HG03521 (cell line): ENCODE measurements at regions not wholly inside any gene's neighbourhood (a gene's known extent, or its start where the extent isn't known, plus 50 kb on each side); places are given as distances from the start of the nearest gene placed in this dataset.

Source experiments
- ATAC-seq: cut with Tn5 transposase; IDR thresholded peaks from one replicate; pipeline ENCODE4 v1.9.1; 2021; ENCODE audit warnings: mild to moderate bottlenecking, moderate library complexity; ENCODE audit not compliant: unreplicated experiment

DNA sequence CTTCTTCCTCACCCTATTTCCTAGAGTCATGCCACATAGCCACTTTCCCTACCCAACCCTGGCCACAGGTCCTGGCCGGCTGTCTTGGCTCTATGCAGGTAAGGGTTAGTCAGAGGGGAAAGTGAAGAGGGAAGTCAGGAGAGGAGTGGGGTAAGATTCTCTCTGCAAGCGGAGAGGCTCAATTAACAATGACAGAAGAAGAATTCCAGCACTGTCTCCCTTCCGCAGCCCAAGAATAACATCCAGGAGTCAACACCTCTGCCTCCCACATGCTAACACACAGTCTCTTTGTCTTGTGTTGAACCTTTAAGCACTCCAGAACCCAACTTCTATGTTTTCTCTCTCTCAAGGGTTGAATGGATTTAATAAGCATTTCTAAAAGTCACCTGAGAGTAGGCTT, 235.1 kb upstream of the ANKRD55 start:
- ATAC-seq = no peak

- ATAC-seq = no peak
Measured at GRCh38 chr5:56467176-56467717, 234.1 kb upstream of the ANKRD55 start.

DNA sequence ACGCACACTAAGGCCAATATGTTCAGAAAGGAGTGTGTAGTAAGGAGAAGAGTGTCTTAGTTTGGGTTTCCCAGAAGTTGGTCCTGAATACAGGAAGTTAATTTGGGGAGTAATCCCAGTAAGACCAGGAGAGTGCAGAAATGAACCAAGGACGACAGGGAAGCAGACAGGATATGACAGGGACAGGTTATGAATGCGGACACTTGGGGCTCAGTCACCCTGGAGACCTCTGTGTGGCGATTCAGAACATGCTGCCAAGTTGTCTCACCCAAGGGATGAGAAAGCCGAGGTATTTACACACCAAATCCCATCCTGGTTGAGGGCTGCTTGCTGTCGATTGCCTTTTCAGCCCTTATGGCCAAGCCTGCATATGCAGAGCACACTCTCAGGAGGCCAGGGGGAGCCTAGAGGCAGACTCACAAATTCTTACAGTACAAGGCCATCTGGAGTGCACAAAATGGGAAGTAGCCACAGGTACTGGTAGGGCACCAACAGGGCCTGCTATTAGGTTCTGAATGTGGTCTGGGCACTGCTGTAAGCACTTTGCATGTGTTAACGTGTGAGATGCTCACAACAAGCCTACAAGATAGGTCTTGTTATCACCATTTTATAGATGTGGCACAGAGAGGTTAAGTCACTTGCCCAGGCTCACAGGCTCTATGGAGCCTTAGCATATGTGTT, 233.1 kb upstream of the ANKRD55 start:
- ATAC-seq = no peak

GRCh38 chr5:56465769-56466135, 232.6 kb upstream of the ANKRD55 start:
- no peak for ATAC-seq

GRCh38 chr5:56464935-56465768, 232.0 kb upstream of the ANKRD55 start:
- no peak for ATAC-seq

GRCh38 chr5:56463944-56464571, 230.9 kb upstream of the ANKRD55 start:
- no peak for ATAC-seq

- no peak for ATAC-seq
Measured at GRCh38 chr5:56461584-56461983, 228.5 kb upstream of the ANKRD55 start.

DNA sequence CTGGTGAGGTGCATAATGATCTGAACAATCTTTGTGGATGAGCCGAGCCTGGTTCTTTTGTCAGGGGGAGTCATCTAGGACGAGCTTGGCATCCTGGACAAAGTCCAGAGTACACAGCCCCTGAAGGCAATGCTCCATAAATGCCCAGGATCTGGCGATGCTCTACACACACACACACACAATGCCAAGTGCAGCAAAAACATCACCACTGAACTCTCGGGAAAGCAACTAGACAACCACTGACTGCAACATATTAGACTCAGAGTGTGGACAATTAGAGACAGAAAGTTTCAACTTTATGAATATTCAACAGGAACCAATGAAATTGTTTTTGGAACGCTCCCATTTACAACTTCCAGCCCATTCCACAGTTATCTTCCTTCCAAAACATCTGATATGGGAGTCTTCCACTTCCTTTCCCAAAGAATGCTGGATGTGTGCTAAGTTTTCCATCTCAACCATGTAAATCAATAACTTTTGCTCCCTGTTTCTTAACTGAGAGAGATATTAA, 227.6 kb upstream of the ANKRD55 start:
- no peak for ATAC-seq

- no peak for ATAC-seq
Measured at GRCh38 chr5:56460195-56460546, 227.0 kb upstream of the ANKRD55 start.

DNA sequence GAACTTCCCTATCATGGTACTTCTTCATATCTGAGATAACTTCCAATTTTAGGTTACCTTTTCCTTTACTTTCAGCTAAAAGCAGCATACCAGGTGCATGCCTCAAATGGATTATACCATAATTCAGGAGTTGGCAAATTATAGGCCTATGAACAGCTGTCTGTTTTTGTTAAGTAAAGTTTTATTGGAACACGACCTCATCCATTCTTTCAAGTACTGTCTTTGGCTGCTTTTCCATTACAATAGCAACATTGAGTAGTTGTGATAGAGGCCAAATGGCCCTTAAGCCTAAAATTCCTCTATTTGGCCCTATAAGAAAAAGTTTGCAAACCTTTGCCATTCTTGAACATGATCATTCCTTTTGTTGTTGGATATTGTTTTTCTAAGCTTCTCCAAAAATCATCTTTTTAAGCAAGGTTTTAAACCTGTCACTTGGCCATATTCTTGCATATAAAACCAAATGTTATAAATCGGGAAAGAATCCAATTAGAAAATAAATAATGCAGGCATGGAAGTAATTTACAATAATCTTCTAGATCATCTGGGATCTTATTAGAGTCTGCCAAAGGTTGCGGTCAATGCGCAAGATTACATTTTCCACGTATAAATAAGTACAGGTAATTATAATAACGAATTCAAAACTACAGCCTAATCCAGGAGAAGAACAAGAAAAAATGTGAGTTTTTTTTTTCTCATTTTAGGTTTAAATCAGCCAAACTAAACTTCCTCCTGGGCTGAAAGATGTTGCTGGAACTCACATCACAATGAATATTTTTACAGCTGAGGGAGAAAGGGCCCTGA, 226.5 kb upstream of the ANKRD55 start:
- ATAC-seq = no peak

GRCh38 chr5:56457887-56458812, 225.0 kb upstream of the ANKRD55 start:
- ATAC-seq = no peak

GRCh38 chr5:56456002-56456401, 222.9 kb upstream of the ANKRD55 start:
- no peak for ATAC-seq

DNA sequence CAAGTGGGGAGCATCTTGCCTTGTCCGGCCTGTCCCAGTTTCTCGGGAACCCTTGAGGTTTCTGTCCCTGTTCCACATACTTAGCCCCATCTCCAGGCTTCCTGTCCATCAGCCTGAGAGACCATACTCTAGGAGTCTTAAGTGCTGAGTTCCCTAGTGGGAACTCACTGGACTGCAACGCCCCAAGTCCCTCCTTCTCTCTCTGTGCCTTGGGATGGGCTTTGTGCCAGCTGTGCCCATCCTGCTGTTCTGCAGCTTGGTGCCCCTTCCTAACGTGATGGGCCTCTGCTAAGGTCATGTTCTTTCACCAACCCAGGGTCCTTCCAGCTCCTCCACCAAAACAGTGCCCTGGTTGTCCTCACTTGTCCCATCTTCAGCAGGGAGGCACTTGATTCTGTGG, 222.3 kb upstream of the ANKRD55 start:
- ATAC-seq = no peak

- ATAC-seq = no peak
Measured at GRCh38 chr5:56454219-56454862, 221.2 kb upstream of the ANKRD55 start.

GRCh38 chr5:56451742-56452141, 218.6 kb upstream of the ANKRD55 start:
- no peak for ATAC-seq

DNA sequence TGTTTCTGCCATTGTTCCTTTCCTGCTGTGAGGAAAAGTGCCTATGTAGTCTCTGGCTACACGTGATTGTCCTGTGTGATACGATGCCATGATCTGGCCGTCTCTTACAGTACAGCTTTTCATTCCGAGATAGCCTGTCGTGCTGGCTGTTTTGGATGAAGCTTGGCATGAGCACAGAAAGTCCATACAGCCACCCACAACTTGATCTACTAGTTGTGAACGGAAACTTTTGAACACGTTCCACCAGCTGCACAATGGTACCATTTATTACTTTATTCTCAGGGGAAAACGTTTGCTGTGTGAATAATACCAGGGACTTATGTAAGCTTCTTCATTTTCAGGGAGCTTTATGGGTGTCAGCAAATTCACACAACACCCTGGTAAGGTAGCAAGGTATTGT, 217.6 kb upstream of the ANKRD55 start:
- ATAC-seq = no peak

GRCh38 chr5:56449071-56449640, 216.0 kb upstream of the ANKRD55 start:
- no peak for ATAC-seq

DNA sequence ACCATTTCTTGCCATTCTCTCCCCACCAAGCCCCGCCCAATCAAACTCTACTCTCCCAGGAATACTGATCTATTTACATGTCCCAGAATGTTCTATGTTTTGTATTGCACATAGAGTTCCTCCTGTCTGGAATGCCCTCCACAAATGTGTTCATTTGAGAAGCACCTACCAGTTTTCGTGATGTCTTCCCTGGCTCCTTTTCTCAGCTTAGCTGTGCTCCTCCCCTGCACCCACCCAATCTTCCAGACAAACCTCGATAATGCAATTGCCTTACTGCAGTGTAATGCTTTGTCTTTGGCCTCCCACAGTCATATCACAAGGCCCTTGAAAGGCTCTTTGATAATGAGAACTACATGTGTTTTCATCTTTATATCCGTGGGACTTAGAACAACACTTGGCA, 214.5 kb upstream of the ANKRD55 start:
- no peak for ATAC-seq

DNA sequence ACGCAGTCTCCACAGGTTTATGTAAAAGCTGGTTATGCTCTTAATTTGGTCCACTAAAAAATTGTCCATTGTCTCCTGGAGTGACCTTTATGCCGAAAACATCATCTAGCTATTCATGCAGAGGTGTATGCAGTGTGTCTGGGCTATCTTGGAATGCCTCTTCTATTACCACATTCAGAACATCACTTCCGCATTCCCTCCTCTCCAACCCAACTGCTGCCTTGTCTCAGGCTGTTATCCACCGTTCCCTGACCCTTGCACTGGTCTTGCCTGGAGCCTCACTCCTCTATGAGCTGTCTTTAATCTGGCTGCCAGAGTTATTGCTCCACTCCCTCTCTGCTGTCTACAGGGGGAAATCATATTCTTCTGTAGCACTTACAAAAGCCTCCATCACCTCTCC, 214.1 kb upstream of the ANKRD55 start:
- ATAC-seq = no peak
